DND-41 (cell line): ENCODE measurements at regions not wholly inside any gene's neighbourhood (a gene's known extent, or its start where the extent isn't known, plus 50 kb on each side); places are given as distances from the start of the nearest gene placed in this dataset.

Experiments
- EZH2 ChIP-seq: IDR thresholded peaks from 3 replicates; pipeline ENCODE4 v1.6.1; 2012; ENCODE audit warnings: borderline replicate concordance, low read depth, mild to moderate bottlenecking, moderate library complexity, low read length, inconsistent platforms; ENCODE audit not compliant: severe bottlenecking
- TF ChIP-seq, protein P1 (sequence below): IDR thresholded peaks from 2 replicates; pipeline ENCODE4 v1.5.1; 2012; ENCODE audit warnings: borderline replicate concordance, low read length, moderate library complexity, mild to moderate bottlenecking; ENCODE audit not compliant: poor library complexity, severe bottlenecking; ENCODE audit errors: extremely low read depth

DNA sequence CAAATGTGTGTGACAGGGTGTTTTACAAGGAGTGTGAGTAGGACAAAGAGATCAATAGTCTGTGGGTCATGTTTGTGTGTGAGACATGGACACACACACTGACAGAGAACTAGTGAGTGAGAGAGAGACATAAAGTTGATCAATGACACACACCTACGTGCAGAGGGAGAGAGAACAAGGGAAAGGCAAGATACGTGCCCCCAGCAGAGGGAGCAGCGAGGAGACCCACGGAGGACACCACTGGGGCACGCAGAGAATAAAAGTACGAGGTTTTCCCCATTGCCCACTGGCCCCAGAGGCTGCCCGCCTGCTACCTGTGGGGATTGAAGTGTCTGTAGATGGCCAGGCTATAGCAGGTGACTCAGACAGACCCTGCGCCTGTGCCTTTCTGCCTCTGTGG, 130.2 kb upstream of the CSF3R start:
- TF ChIP-seq, protein P1, sequence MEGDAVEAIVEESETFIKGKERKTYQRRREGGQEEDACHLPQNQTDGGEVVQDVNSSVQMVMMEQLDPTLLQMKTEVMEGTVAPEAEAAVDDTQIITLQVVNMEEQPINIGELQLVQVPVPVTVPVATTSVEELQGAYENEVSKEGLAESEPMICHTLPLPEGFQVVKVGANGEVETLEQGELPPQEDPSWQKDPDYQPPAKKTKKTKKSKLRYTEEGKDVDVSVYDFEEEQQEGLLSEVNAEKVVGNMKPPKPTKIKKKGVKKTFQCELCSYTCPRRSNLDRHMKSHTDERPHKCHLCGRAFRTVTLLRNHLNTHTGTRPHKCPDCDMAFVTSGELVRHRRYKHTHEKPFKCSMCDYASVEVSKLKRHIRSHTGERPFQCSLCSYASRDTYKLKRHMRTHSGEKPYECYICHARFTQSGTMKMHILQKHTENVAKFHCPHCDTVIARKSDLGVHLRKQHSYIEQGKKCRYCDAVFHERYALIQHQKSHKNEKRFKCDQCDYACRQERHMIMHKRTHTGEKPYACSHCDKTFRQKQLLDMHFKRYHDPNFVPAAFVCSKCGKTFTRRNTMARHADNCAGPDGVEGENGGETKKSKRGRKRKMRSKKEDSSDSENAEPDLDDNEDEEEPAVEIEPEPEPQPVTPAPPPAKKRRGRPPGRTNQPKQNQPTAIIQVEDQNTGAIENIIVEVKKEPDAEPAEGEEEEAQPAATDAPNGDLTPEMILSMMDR, result no peak
- no peak for TF ChIP-seq EZH2
